ENCODE measurements at regions not wholly inside any gene's neighbourhood (a gene's known extent, or its start where the extent isn't known, plus 50 kb on each side); places are given as distances from the start of the nearest gene placed in this dataset.

- TF ChIP-seq CTCF (IDR thresholded peaks at IDR 0.05; ENCODE audit: control insufficient read depth, insufficient read depth, low read depth, low read length, missing control alignments): no peak
- no peak for DNase-seq (ENCODE audit: low read depth)
- no peak overlapping the region for H3K4me3 ChIP-seq (ENCODE audit: control insufficient read depth, low read depth, low read length)
Measured at GRCh38 chr22:47370448-47371262, 608.2 kb downstream of the TBC1D22A start.

GRCh38 chr22:47369431-47370015 lies 607.1 kb downstream of the TBC1D22A start:
- DNase-seq (ENCODE audit: low read depth): no peak
- no peak overlapping the region for H3K4me3 ChIP-seq (ENCODE audit: control insufficient read depth, low read depth, low read length)
- TF ChIP-seq CTCF (IDR thresholded peaks at IDR 0.05; ENCODE audit: control insufficient read depth, insufficient read depth, low read depth, low read length, missing control alignments): no peak

GRCh38 chr22:47369020-47369419 lies 606.6 kb downstream of the TBC1D22A start:
- no peak overlapping the region for H3K4me3 ChIP-seq (ENCODE audit: control insufficient read depth, low read depth, low read length)
- no peak for TF ChIP-seq CTCF (IDR thresholded peaks at IDR 0.05; ENCODE audit: control insufficient read depth, insufficient read depth, low read depth, low read length, missing control alignments)
- no peak for DNase-seq (ENCODE audit: low read depth)

- DNase-seq (ENCODE audit: low read depth): no peak
- H3K4me3 ChIP-seq (ENCODE audit: control insufficient read depth, low read depth, low read length): no peak overlapping the region
- TF ChIP-seq CTCF (IDR thresholded peaks at IDR 0.05; ENCODE audit: control insufficient read depth, insufficient read depth, low read depth, low read length, missing control alignments): no peak
Measured at GRCh38 chr22:47367993-47368945, 605.8 kb downstream of the TBC1D22A start.

- H3K4me3 ChIP-seq (ENCODE audit: control insufficient read depth, low read depth, low read length): no peak overlapping the region
- DNase-seq (ENCODE audit: low read depth): no peak
- no peak for TF ChIP-seq CTCF (IDR thresholded peaks at IDR 0.05; ENCODE audit: control insufficient read depth, insufficient read depth, low read depth, low read length, missing control alignments)
Measured at GRCh38 chr22:47367107-47367690, 604.7 kb downstream of the TBC1D22A start.

Data from AG09309 (cell line).